NCI-H82 treated with DMSO at 0.1 percent for 48 hours (cell line): ENCODE measurements at regions not wholly inside any gene's neighbourhood (a gene's known extent, or its start where the extent isn't known, plus 50 kb on each side); places are given as distances from the start of the nearest gene placed in this dataset.

Experiments
- DNase-seq: peaks from one replicate; lab custom pipeline; 2025; ENCODE audit not compliant: unreplicated experiment; lab: John Stamatoyannopoulos, UW

- no peak for DNase-seq
Observed at GRCh38 chr2:217691920-217692666, 310.7 kb downstream of the TNS1 start.

GRCh38 chr2:217691516-217691915 lies 311.3 kb downstream of the TNS1 start:
- no peak for DNase-seq

GRCh38 chr2:217689053-217689452 lies 313.7 kb downstream of the TNS1 start:
- no peak for DNase-seq

GRCh38 chr2:217688494-217688893 lies 314.3 kb downstream of the TNS1 start:
- no peak for DNase-seq

GRCh38 chr2:217687771-217688170 lies 315.0 kb downstream of the TNS1 start:
- DNase-seq: no peak

GRCh38 chr2:217685255-217685605 lies 317.6 kb downstream of the TNS1 start:
- DNase-seq: peak; percentile 7

GRCh38 chr2:217684431-217685254 lies 318.2 kb downstream of the TNS1 start:
- DNase-seq: no peak

GRCh38 chr2:217683106-217683870 lies 319.5 kb downstream of the TNS1 start:
- DNase-seq: no peak

- no peak for DNase-seq
Observed at GRCh38 chr2:217681791-217682190, 321.0 kb downstream of the TNS1 start.

- DNase-seq: no peak
Observed at GRCh38 chr2:217680381-217680780, 322.4 kb downstream of the TNS1 start.

GRCh38 chr2:217673627-217674026 lies 329.2 kb downstream of the TNS1 start:
- no peak for DNase-seq

- DNase-seq: no peak
Observed at GRCh38 chr2:217672472-217672871, 330.3 kb downstream of the TNS1 start.

GRCh38 chr2:217671871-217672270 lies 330.9 kb downstream of the TNS1 start:
- no peak for DNase-seq

GRCh38 chr2:217671075-217671474 lies 331.7 kb downstream of the TNS1 start:
- no peak for DNase-seq

GRCh38 chr2:217669831-217670230 lies 333.0 kb downstream of the TNS1 start:
- DNase-seq: no peak

GRCh38 chr2:217667512-217667911 lies 335.3 kb downstream of the TNS1 start:
- DNase-seq: no peak

- DNase-seq: no peak
Observed at GRCh38 chr2:217667035-217667434, 335.8 kb downstream of the TNS1 start.

- DNase-seq: no peak
Observed at GRCh38 chr2:217666338-217666737, 336.5 kb downstream of the TNS1 start.

GRCh38 chr2:217664761-217665160 lies 338.0 kb downstream of the TNS1 start:
- DNase-seq: no peak

- DNase-seq: no peak
Observed at GRCh38 chr2:217662984-217663602, 339.7 kb downstream of the TNS1 start.

GRCh38 chr2:217661378-217661777 lies 341.4 kb downstream of the TNS1 start:
- DNase-seq: no peak
